ENCODE measurements at regions not wholly inside any gene's neighbourhood (a gene's known extent, or its start where the extent isn't known, plus 50 kb on each side); places are given as distances from the start of the nearest gene placed in this dataset.
"Not testable (repeated sequence)": the region's sequence is repeated elsewhere in the genome, so short reads cannot be mapped to it uniquely, and the experiment has no call there.

DNA sequence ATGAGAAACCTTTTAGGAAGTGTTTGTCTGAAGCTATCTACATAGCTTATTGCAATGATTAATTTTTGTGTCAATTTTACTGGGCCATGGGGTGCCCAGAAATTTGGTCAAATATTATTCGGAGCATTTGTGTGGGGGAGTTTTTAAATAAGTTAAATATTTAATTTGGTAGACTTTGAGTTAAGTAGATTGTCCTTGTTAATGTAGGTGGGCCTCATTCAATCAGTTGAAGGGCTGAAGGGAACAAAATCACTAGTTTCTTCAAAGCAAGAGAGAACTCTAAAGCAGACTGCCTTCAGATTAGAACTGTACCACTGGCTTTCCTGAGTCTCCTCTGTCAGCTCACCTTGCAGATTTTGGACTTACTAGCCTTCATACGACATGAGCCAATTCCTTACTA lies 1008.6 kb upstream of the ADAMTS5 start:
- H3K9me3 Mint-ChIP-seq: peaks cover 7% of the 10 kb centered on the region
- no peak for DNase-seq
- H3K4me1 Mint-ChIP-seq: no peaks in the 10 kb centered on the region
- no peak overlapping the region for H3K27ac Mint-ChIP-seq
- no peaks in the 10 kb centered on the region for H3K36me3 Mint-ChIP-seq (ENCODE audit: low read depth)
- no peak overlapping the region for H3K4me3 Mint-ChIP-seq
- TF ChIP-seq, protein P1, sequence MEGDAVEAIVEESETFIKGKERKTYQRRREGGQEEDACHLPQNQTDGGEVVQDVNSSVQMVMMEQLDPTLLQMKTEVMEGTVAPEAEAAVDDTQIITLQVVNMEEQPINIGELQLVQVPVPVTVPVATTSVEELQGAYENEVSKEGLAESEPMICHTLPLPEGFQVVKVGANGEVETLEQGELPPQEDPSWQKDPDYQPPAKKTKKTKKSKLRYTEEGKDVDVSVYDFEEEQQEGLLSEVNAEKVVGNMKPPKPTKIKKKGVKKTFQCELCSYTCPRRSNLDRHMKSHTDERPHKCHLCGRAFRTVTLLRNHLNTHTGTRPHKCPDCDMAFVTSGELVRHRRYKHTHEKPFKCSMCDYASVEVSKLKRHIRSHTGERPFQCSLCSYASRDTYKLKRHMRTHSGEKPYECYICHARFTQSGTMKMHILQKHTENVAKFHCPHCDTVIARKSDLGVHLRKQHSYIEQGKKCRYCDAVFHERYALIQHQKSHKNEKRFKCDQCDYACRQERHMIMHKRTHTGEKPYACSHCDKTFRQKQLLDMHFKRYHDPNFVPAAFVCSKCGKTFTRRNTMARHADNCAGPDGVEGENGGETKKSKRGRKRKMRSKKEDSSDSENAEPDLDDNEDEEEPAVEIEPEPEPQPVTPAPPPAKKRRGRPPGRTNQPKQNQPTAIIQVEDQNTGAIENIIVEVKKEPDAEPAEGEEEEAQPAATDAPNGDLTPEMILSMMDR (IDR thresholded peaks at IDR 0.05): no peak
- H3K27me3 Mint-ChIP-seq (ENCODE audit: low read depth, poor library complexity): no peaks in the 10 kb centered on the region

DNA sequence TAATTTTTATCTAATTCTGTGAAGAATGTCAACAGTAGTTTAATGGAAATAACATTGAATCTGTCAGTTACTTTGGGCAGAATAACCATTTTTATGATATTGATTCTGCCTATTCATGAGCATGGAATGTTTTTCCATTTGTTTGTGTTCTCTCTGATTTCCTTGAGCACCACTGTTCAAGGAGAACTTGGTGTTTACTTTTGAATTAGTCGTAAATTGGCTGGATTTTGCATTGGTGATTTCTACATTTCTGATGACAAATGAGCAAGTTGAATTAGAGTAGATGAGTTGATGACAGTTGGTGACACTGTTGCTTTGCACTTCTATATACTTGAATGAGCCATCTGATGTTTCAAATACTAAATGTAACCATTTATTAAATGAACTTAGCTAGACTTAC lies 1007.3 kb upstream of the ADAMTS5 start:
- H3K4me1 Mint-ChIP-seq; H3K4me3 Mint-ChIP-seq; H3K9me3 Mint-ChIP-seq; H3K27me3 Mint-ChIP-seq (ENCODE audit: low read depth, poor library complexity); DNase-seq; H3K27ac Mint-ChIP-seq; H3K36me3 Mint-ChIP-seq (ENCODE audit: low read depth): not testable (repeated sequence)

DNA sequence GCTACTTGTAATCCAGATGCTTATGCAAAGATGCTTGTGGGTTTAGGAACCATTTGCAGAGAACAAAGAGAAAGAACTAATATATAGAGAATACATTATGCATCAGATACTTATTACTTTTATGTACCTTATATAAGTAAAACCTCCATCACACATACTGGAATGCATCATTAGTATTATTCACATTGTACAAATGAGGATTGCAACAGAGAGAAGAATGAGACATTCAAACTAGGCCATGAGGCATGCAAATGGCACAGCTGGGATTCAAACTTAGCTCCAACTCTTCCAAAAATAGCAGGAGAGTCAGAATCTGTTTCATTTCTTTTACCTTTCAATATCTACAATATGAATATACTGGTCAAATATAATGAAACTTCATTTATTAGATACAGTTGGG lies 1001.4 kb upstream of the ADAMTS5 start:
- H3K27ac Mint-ChIP-seq; H3K4me3 Mint-ChIP-seq; H3K9me3 Mint-ChIP-seq; H3K36me3 Mint-ChIP-seq (ENCODE audit: low read depth); H3K4me1 Mint-ChIP-seq; DNase-seq; H3K27me3 Mint-ChIP-seq (ENCODE audit: low read depth, poor library complexity): not testable (repeated sequence)

DNA sequence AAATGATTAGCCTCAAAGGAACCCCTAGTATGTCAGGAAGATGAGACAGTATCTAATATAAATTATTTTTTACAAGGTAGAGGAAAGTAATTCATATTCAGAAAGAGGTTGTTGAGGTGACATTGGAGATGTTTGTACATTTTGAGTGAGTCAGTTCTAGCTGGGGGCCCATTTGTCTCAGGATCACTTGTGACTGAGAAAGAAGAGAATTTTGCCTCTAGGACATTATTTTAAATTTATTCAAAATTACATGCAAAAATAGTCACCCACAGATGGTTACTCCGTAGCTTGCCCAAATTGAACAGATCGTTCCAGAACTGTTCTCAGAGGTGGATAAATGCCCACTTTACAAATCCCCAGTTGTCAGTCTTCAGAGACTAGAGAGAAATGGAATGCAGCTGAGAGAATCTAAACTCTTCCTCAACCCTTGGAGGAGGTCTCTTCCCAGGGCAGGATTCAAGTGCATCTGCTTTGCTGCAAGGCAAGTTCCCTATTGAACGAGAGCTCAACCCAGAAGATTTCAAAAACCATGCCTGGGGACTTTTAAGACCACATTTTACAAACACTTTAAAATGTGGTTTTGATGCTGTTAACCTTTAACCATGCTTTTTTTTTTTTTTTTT lies 987.8 kb upstream of the ADAMTS5 start:
- DNase-seq: no peak
- Mint-ChIP-seq H3K27ac (no peak overlapping the region), H3K4me1 (no peaks in the 10 kb centered on the region), H3K9me3 (no peaks in the 10 kb centered on the region), H3K36me3 (ENCODE audit: low read depth) (no peaks in the 10 kb centered on the region), H3K27me3 (ENCODE audit: low read depth, poor library complexity) (peaks cover 3% of the 10 kb centered on the region), H3K4me3 (no peak overlapping the region)
- TF ChIP-seq, protein P1 (IDR thresholded peaks at IDR 0.05): no peak

DNA sequence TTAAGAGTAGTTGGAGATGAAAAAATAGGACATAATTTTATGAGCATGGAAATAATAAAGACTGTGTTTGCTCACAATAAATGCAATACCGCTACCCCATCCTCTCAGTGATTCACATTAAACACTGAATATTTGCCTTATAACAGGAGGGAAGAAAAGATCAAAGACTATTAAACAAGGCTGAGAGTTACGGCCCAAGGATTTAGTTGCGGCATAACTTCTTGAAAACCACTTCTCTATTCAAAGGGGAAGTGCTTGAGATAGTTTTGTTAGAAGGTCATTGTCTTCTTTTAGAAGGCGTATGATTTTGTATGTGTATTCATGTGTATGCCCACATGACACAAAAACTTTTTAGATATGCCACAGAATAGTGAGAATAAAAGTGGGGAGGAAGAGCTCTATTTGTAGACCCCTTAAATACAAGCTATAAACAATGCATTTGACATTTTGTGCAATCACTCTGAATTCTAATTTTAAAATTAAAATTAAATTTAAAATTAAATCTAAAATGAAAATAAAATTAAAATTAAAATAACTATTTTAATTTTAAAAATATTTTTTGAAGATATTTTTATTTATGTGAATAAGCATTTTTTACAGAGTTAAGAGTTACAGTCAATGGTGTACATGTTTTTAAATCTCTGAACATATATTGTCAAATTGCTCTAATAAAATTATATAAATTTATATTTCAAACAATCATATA lies 986.6 kb upstream of the ADAMTS5 start:
- no peak overlapping the region for H3K27ac Mint-ChIP-seq
- H3K4me1 Mint-ChIP-seq: no peaks in the 10 kb centered on the region
- peaks cover 3% of the 10 kb centered on the region for H3K27me3 Mint-ChIP-seq (ENCODE audit: low read depth, poor library complexity)
- H3K9me3 Mint-ChIP-seq: peaks cover 6% of the 10 kb centered on the region
- H3K36me3 Mint-ChIP-seq (ENCODE audit: low read depth): no peaks in the 10 kb centered on the region
- DNase-seq: no peak
- TF ChIP-seq, protein P1 (IDR thresholded peaks at IDR 0.05): no peak
- no peak overlapping the region for H3K4me3 Mint-ChIP-seq

DNA sequence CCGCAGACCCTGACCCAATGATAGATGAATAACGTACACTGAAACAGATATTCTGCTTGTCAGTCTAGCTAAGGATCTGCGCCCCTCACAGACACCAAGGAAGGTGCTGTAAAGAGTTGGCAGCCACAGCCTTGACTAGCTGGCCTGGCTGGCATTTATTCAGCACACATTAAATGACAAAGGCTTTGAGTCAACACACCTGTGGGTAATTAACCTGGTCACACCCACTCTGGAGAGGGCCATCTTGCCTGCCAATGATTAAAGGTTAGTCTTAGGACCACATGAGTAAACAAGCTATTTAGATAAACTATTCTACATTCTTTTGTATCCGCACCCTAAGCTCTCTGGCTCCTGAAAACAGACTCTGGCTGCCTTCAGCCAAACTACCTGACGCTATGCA lies 982.2 kb upstream of the ADAMTS5 start:
- H3K4me1 Mint-ChIP-seq; H3K36me3 Mint-ChIP-seq (ENCODE audit: low read depth); H3K27me3 Mint-ChIP-seq (ENCODE audit: low read depth, poor library complexity); H3K27ac Mint-ChIP-seq; DNase-seq; H3K4me3 Mint-ChIP-seq: not testable (repeated sequence)
- peaks cover 10% of the 10 kb centered on the region for H3K9me3 Mint-ChIP-seq

DNA sequence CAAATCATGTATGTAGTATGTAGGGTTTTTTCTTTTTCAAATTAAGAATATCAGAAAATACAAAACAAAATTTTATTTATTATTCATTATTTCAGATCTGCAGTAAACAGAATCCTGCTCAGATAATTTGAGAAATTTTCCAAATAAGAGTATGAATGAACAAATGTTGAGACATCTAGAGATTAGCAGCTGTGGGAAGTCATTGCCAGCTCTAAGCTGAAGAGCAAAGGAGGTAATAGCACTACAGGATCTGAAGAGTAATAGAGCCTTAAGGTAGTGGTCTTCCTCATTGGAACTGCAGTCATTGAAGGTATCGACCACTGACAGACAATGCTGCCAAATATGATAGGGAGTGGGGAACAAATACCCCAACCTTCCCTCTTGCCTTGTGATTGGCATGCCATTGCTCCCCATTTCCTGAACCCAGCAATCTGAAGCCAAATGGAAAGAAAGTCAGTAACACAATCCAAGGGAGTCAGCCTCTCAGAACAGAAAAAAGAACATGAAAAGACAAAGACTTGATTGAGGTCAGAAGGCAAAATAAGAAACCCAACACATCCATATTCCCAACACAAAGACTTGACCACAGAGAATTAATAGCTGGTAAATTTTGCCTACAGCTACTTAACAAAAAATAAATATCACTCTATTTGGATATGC lies 963.4 kb upstream of the ADAMTS5 start:
- not testable (repeated sequence) for H3K27ac Mint-ChIP-seq; H3K27me3 Mint-ChIP-seq (ENCODE audit: low read depth, poor library complexity); H3K4me1 Mint-ChIP-seq; H3K4me3 Mint-ChIP-seq; H3K36me3 Mint-ChIP-seq (ENCODE audit: low read depth); DNase-seq; H3K9me3 Mint-ChIP-seq

DNA sequence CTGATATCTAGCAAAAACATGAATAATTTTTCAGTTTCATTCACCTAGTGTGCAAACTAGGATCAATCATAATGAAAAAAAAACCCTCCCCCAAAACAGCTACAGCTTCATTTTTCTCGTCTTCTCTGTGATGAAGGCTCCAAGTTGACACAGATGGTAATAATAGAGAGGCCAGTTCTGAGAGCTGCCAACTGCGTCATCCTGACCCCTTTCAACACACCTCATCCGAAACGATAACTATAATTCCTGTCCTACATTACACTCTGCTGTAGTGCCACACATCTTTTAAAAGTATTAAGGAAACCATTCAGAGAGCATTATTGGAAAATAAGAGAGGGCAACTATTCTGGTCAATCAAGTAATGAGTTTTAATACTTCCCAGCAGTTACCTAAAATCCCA lies 962.3 kb upstream of the ADAMTS5 start:
- not testable (repeated sequence) for H3K27ac Mint-ChIP-seq; H3K4me1 Mint-ChIP-seq; H3K9me3 Mint-ChIP-seq; H3K4me3 Mint-ChIP-seq; DNase-seq; H3K36me3 Mint-ChIP-seq (ENCODE audit: low read depth); H3K27me3 Mint-ChIP-seq (ENCODE audit: low read depth, poor library complexity)

DNA sequence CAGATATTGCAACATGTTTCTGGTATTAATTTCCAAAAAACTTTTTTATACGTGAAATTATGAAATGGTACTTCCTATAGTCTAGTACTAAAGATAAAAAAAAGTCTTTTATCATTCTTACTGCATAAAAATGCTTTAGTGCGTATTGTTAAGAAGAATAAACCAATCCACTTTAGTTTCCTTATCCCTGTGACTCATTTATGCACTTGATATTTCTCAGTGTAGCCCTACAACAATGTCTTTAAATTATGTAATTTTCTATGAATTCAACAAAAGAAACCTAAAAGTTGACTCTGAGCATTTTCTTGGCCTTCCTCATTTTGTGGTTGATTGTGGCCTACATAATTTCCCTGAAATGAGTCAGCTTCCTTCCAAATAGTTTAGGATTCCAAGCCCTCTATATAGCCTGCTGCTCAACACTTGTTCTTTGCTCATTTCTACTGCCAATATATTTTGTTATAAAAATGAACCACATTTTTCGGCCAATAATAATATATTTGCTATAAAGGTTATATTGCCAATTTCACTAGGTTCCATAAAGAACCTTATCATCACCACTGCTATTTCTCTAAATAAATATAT lies 961.7 kb upstream of the ADAMTS5 start:
- not testable (repeated sequence) for H3K4me1 Mint-ChIP-seq; H3K36me3 Mint-ChIP-seq (ENCODE audit: low read depth); H3K4me3 Mint-ChIP-seq; H3K9me3 Mint-ChIP-seq; H3K27me3 Mint-ChIP-seq (ENCODE audit: low read depth, poor library complexity); H3K27ac Mint-ChIP-seq; DNase-seq

DNA sequence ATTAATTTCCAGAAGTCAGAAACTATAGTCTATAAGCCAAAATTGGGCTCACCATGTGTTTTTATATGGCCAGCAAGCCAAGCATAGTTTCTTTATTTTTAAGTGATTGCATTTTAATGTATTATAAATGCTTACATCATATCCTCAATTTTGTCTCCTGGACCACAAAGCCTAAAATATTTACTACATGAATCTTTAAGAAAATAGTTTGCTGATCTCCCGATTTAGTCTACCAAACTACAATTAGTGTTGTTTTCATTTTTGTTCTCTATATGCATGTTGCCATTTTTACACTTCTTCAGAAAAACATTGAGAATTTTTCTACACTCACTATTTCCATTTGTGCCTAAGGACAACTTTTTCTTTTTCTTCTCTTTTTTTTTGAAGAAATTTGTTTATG lies 954.5 kb upstream of the ADAMTS5 start:
- H3K27me3 Mint-ChIP-seq (ENCODE audit: low read depth, poor library complexity); H3K4me3 Mint-ChIP-seq; H3K4me1 Mint-ChIP-seq: not testable (repeated sequence)

DNA sequence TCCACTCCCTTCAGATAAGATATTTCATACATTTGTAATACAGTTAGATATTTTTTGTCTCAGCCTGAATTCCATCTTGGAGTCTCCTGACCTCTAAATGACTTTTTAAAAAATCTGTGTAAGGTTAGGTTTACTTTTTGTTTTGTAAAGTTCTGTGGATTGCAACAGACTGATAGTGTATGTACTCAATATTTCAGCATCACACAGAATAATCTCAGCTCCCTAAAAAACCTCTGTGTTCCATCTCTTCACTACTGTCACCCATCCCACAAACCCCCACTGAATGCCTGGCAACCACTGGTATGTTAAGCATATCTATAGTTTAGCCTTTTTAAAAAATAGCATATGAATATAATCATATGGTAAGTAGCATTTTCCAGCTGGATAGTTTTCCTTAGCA lies 951.1 kb upstream of the ADAMTS5 start:
- H3K36me3 Mint-ChIP-seq (ENCODE audit: low read depth); H3K4me1 Mint-ChIP-seq; H3K27me3 Mint-ChIP-seq (ENCODE audit: low read depth, poor library complexity): not testable (repeated sequence)

More for the DNA sequence above, 954.5 kb upstream of the ADAMTS5 start:
- not testable (repeated sequence) for DNase-seq; H3K27ac Mint-ChIP-seq; H3K9me3 Mint-ChIP-seq; H3K36me3 Mint-ChIP-seq (ENCODE audit: low read depth)

More for the DNA sequence above, 951.1 kb upstream of the ADAMTS5 start:
- not testable (repeated sequence) for H3K9me3 Mint-ChIP-seq, DNase-seq, H3K27ac Mint-ChIP-seq, H3K4me3 Mint-ChIP-seq

Data from nephron progenitor cell (in vitro differentiated cells).